Lung (tissue), 11 donors: ENCODE measurements at regions not wholly inside any gene's neighbourhood (a gene's known extent, or its start where the extent isn't known, plus 50 kb on each side); places are given as distances from the start of the nearest gene placed in this dataset.

ENCODE experiments used
- ATAC-seq: fragments of 200-7000 bp; cut with Tn5 transposase; one replicate; pipeline ENCODE4 v1.9.1; 2020; ENCODE audit warnings: moderate number of reproducible peaks; ENCODE audit not compliant: insufficient read depth, low FRiP score
- DNase-seq, 3 donors: peaks; one replicate each; pipeline ENCODE4 v3.0.0-alpha.2; 2013 to 2017
- H3K27ac ChIP-seq, 2 donors: one replicate each; pipeline ENCODE4 v1.5.1; 2013; ENCODE audit warnings: mild to moderate bottlenecking in 2 of 2, moderate library complexity in 2 of 2, control low read depth in 1 of 2, inconsistent platforms in 1 of 2, low read depth in 1 of 2, low read length in 1 of 2
- H3K27me3 ChIP-seq, 3 donors: one replicate each; pipeline ENCODE4 v1.5.1; 2013; ENCODE audit warnings: low read length in 2 of 3; ENCODE audit not compliant: control insufficient read depth in 3 of 3, insufficient read depth in 3 of 3
- H3K36me3 ChIP-seq, 4 donors: one replicate each; pipeline ENCODE4 v1.5.1; 2013; ENCODE audit warnings: low read length in 4 of 4, mild to moderate bottlenecking in 1 of 4, moderate library complexity in 1 of 4; ENCODE audit not compliant: control insufficient read depth in 4 of 4, insufficient read depth in 4 of 4
- H3K4me1 ChIP-seq, 5 donors: one replicate each; pipeline ENCODE4 v1.5.1; 2013; ENCODE audit warnings: low read length in 5 of 5, mild to moderate bottlenecking in 2 of 5, moderate library complexity in 1 of 5; ENCODE audit not compliant: control insufficient read depth in 5 of 5, insufficient read depth in 5 of 5
- H3K4me3 ChIP-seq: one replicate; pipeline ENCODE4 v1.5.1; 2013; ENCODE audit warnings: mild to moderate bottlenecking, control low read depth, moderate library complexity
- H3K9ac ChIP-seq, 2 donors: one replicate each; pipeline ENCODE4 v1.5.1; 2013; ENCODE audit warnings: low read length in 2 of 2, control low read depth in 1 of 2; ENCODE audit not compliant: insufficient read depth in 1 of 2
- H3K9me3 ChIP-seq, 4 donors: one replicate each; pipeline ENCODE4 v1.5.1; 2013; ENCODE audit warnings: low read length in 3 of 4, mild to moderate bottlenecking in 1 of 4, moderate library complexity in 1 of 4; ENCODE audit not compliant: control insufficient read depth in 4 of 4, insufficient read depth in 3 of 4
- WGBS, 2 donors: extraction: QIAGEN DNeasy Blood & Tissue Kit; methylation state at CpG; one replicate each; pipeline ENCODE4 v1.1.7; 2013; 5-methylcytosine and 5-hydroxymethylcytosine counted together
- TF ChIP-seq, protein P1 (sequence below): IDR thresholded peaks from 2 replicates; pipeline ENCODE4 v1.5.1; 2012; ENCODE audit warnings: mild to moderate bottlenecking; ENCODE audit errors: control extremely low read depth, extremely low read depth
- donor health status: control.
- donor health status: control.
- donor health status: Bipolar disorder and iron deficiency.
- donor health status: healthy.
- donor health status: DM: yes; HTN: yes; CAD: no.

DNA sequence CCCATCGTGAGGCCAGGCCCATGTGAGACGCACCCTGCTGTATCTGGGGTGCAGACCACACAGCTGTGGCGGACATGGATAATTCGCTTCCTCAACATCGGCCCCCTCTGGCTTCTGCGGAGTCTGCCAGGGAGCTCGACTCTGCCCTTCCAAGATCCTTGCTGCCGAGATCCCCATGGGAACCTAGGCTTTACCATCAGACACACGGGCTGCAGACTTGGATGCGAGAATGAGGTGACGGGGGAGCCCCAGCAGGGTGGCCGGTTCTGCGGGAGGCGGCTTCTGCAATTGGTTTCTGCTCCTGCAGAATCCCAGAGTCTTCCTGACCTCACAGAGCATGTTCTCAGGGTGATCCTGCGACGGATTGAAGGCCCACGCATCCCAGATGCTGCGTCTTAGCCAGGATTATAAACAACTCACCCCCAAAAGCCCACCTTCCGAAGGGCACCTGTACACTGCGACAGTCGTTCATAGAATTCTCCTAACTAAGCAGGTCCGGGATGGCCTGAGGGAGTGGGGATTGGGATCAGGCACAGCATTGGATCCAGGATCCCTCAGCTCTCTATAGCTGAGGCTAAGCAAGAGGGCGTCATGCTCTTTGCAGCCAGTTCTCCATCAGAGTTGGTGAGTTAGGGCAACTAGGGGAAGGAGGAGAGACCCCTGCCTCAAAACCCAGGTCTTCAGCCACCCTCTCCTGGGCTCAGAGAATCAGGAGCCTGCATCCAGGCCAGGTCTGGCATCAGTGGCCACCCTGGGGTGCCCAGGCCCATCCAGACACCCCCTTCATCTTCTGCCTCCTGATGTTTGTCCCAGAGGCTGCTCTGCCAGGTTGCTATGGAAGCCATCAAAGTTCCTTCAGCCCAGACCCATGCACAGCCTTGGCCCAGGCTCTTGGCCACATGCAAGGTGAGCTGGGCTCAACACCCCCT lies 74.7 kb upstream of the SNTG2 start:
- no peaks in the 10 kb centered on the region for H3K27me3 ChIP-seq
- peaks cover 0 to 5% (median 0%) of the 10 kb centered on the region in 4 donors for H3K9me3 ChIP-seq
- no peak overlapping the region for H3K4me3 ChIP-seq
- no peaks in the 10 kb centered on the region for H3K4me1 ChIP-seq
- H3K36me3 ChIP-seq = no peaks in the 10 kb centered on the region
- H3K27ac ChIP-seq = no peak overlapping the region
- no peak overlapping the region for H3K9ac ChIP-seq
- WGBS, 2 donors = 88 to 91% methylated on average over 23 of the region's 23 CpGs
- DNase-seq (no peak), ATAC-seq (no peak)
- TF ChIP-seq, protein P1, sequence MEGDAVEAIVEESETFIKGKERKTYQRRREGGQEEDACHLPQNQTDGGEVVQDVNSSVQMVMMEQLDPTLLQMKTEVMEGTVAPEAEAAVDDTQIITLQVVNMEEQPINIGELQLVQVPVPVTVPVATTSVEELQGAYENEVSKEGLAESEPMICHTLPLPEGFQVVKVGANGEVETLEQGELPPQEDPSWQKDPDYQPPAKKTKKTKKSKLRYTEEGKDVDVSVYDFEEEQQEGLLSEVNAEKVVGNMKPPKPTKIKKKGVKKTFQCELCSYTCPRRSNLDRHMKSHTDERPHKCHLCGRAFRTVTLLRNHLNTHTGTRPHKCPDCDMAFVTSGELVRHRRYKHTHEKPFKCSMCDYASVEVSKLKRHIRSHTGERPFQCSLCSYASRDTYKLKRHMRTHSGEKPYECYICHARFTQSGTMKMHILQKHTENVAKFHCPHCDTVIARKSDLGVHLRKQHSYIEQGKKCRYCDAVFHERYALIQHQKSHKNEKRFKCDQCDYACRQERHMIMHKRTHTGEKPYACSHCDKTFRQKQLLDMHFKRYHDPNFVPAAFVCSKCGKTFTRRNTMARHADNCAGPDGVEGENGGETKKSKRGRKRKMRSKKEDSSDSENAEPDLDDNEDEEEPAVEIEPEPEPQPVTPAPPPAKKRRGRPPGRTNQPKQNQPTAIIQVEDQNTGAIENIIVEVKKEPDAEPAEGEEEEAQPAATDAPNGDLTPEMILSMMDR = no peak

DNA sequence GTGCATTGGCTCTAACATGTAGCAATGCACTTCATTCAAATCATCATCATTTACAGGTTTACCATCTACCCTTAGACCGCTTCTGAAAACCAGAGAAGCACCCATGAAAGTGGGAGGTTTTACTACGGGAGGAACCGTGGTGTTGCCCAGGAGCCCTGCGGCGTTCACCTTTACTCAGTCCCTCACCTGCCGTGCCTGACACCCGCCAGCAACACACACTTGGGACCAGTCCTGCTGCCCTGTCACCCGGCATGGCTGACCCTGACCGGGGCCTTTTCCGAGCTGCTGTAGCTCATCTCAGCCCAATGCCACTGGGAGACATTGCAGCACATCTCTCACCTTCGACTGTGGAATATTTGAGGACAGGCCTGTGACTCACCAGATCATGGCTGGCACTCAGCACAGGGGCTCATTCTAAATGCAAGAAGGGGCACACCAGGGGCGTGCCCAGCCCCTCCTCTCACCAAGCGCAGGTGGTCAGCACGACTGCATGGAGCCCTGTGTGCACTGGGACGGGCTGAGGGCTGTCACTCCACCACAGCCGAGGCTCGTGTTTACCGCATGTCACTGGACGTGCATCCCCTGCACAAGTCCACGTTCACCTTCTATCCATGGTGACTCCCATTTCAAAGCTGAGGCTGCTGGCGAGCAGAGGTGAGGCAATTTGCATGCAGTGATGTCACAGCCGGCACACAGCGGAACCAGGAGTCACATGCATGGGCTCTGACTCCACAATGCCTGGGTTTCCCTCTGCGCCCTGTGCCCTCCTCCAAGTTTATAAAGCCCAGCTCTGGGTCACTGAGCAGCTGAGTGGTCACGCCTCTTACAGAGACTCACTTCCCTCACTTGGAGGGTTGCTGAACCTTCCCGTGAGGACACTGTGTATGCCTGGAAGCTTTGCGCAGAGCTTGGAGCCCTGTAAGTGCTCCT lies 76.7 kb upstream of the SNTG2 start:
- peaks cover 0 to 5% (median 0%) of the 10 kb centered on the region in 4 donors for H3K9me3 ChIP-seq
- peaks cover 0 to 9% (median 8%) of the 10 kb centered on the region in 3 donors for H3K27me3 ChIP-seq
- no peak for ATAC-seq
- H3K9ac ChIP-seq = no peak overlapping the region
- no peak overlapping the region for H3K27ac ChIP-seq
- no peaks in the 10 kb centered on the region for H3K4me1 ChIP-seq
- TF ChIP-seq, protein P1 = no peak
- H3K36me3 ChIP-seq = no peaks in the 10 kb centered on the region
- 83 to 88% methylated on average over 27 of the region's 27 CpGs for WGBS, 2 donors
- no peak for DNase-seq
- H3K4me3 ChIP-seq = no peak overlapping the region

DNA sequence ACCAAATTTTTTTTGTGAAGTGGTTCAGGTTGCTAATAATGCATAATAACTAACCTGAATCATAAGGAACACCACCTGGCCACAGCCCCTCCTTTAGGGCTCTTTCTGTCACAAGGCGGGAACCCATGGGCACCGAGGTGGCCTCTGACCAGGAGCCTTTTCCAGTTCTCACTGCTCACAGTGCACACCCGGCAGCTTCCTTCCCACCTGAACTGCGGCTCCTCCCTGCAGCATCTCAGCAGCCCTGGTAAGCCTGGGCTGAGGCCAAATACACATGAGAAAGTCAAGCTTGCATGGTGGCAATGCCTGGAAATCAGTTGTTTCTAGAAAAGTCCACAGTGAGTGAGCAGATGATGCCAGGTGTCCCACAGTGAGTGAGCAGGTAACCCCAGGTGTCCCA lies 77.6 kb upstream of the SNTG2 start:
- DNase-seq = no peak

More for the DNA sequence above, 77.6 kb upstream of the SNTG2 start:
- H3K9ac ChIP-seq = no peak overlapping the region
- ATAC-seq = no peak
- peaks cover 0 to 10% (median 9%) of the 10 kb centered on the region in 3 donors for H3K27me3 ChIP-seq
- no peak overlapping the region for H3K4me3 ChIP-seq
- no peak overlapping the region for H3K27ac ChIP-seq
- H3K9me3 ChIP-seq = peaks cover 0 to 5% (median 0%) of the 10 kb centered on the region in 4 donors
- TF ChIP-seq, protein P1 = no peak
- 83 to 93% methylated on average over 4 of the region's 4 CpGs for WGBS, 2 donors
- no peaks in the 10 kb centered on the region for H3K36me3 ChIP-seq
- no peaks in the 10 kb centered on the region for H3K4me1 ChIP-seq
